SK-N-SH (cell line): ENCODE measurements at regions not wholly inside any gene's neighbourhood (a gene's known extent, or its start where the extent isn't known, plus 50 kb on each side); places are given as distances from the start of the nearest gene placed in this dataset.

Experiments
- CTCF ChIA-PET: fragments of 300-600, 350-600 bp; formaldehyde crosslinking; extraction: SDS; loops from one replicate; lab custom pipeline; 2021; lab: Yijun Ruan, JAX
- POLR2A ChIA-PET: fragments of 350-600 bp; sonication (Branson Sonifier 250); formaldehyde crosslinking; extraction: SDS; loops from one replicate; lab custom pipeline; 2020; ENCODE audit warnings: antibody characterized with exemption, inconsistent platforms; lab: Yijun Ruan, JAX
- DNase-seq: peaks from one replicate; pipeline ENCODE4 v3.0.0; 2012
- H2AFZ ChIP-seq: fragments of 200-600 bp; sonication (generic); 2 replicates; pipeline ENCODE4 v1.8.1; 2016; ENCODE audit warnings: antibody characterized with exemption, mild to moderate bottlenecking, low read depth
- H3F3A ChIP-seq: fragments of 200-600 bp; sonication (generic); replicated peaks from 2 replicates; pipeline ENCODE3; 2016; ENCODE audit warnings: antibody characterized with exemption, mild to moderate bottlenecking; ENCODE audit not compliant: insufficient read depth
- H3K27ac ChIP-seq, 2 experiments: fragments of 200-500 bp in 1 of 2; fragments of 200-600 bp in 1 of 2; sonication (Bioruptor generic) in 1 of 2; sonication (generic), shearing (Covaris generic) in 1 of 2; 2 replicates each; pipeline versions ENCODE4 v1.5.1 to v1.6.1; 2014 to 2016; ENCODE audit warnings: low read depth in 2 of 2, inconsistent platforms in 1 of 2, low read length in 1 of 2, mild to moderate bottlenecking in 1 of 2, mixed read lengths in 1 of 2
- H3K27me3 ChIP-seq: fragments of 200-600 bp; sonication (generic), shearing (Covaris generic); 2 replicates; pipeline ENCODE4 v1.6.1; 2016; ENCODE audit warnings: mixed run types; ENCODE audit not compliant: insufficient read depth
- H3K36me3 ChIP-seq, 2 experiments: fragments of 200-500 bp in 1 of 2; fragments of 200-600 bp in 1 of 2; sonication (Bioruptor generic) in 1 of 2; sonication (generic) in 1 of 2; replicated peaks in 1 of 2; 2 replicates each; pipeline versions ENCODE3 to v1.5.1; 2014 to 2016; ENCODE audit warnings: low read length in 1 of 2, mild to moderate bottlenecking in 1 of 2; ENCODE audit not compliant: insufficient read depth in 2 of 2, control insufficient read depth in 1 of 2
- H3K4me1 ChIP-seq, 2 experiments: fragments of 200-500 bp in 1 of 2; fragments of 200-600 bp in 1 of 2; sonication (Bioruptor generic) in 1 of 2; sonication (generic), shearing (Covaris generic) in 1 of 2; 2 replicates each; pipeline versions ENCODE4 v1.5.1 to v1.6.1; 2014 to 2016; ENCODE audit warnings: low read depth in 1 of 2, low read length in 1 of 2, mixed run types in 1 of 2; ENCODE audit not compliant: insufficient read depth in 2 of 2, control insufficient read depth in 1 of 2
- H3K4me2 ChIP-seq: fragments of 200-600 bp; sonication (generic), shearing (Covaris generic); 2 replicates; pipeline ENCODE4 v1.6.1; 2017; ENCODE audit warnings: mixed run types
- H3K4me3 ChIP-seq, 2 experiments: fragments of 200-500 bp in 1 of 2; fragments of 200-600 bp in 1 of 2; sonication (Bioruptor generic) in 1 of 2; sonication (generic), shearing (Covaris generic) in 1 of 2; 2 replicates each; pipeline versions ENCODE4 v1.5.1 to v1.8.1; 2014 to 2016; ENCODE audit warnings: low read depth in 2 of 2, inconsistent platforms in 1 of 2, low read length in 1 of 2, mild to moderate bottlenecking in 1 of 2, mixed read lengths in 1 of 2, moderate library complexity in 1 of 2
- H3K79me2 ChIP-seq: fragments of 200-600 bp; sonication (generic); 2 replicates; pipeline ENCODE4 v1.8.1; 2017; ENCODE audit warnings: mild to moderate bottlenecking; ENCODE audit not compliant: insufficient read depth
- H3K9ac ChIP-seq: fragments of 200-600 bp; sonication (generic); 2 replicates; pipeline ENCODE4 v1.6.1; 2017; ENCODE audit warnings: mixed run types
- H3K9me2 ChIP-seq: fragments of 200-600 bp; sonication (generic); 2 replicates; pipeline ENCODE4 v1.6.1; 2017; ENCODE audit warnings: mixed run types
- H3K9me3 ChIP-seq: fragments of 200-600 bp; sonication (generic); 2 replicates; pipeline ENCODE4 v1.6.1; 2017; ENCODE audit warnings: mixed run types, mild to moderate bottlenecking, moderate library complexity
- H4K20me1 ChIP-seq: fragments of 200-600 bp; sonication (generic); 2 replicates; pipeline ENCODE4 v1.6.1; 2017; ENCODE audit warnings: mild to moderate bottlenecking, mixed run types; ENCODE audit not compliant: insufficient read depth
- FOXM1 ChIP-seq: IDR thresholded peaks from 2 replicates; pipeline ENCODE4 v1.4.0; 2012; ENCODE audit warnings: low read depth, mild to moderate bottlenecking
- GATA2 ChIP-seq: sonication (generic); formaldehyde crosslinking; IDR thresholded peaks from 2 replicates; pipeline ENCODE4 v1.5.0; 2020; ENCODE audit warnings: mild to moderate bottlenecking, missing genetic modification reagents
- RFX5 ChIP-seq: IDR thresholded peaks from 2 replicates; pipeline ENCODE4 v1.6.1; 2012; ENCODE audit warnings: mild to moderate bottlenecking, improper control_type of control experiment, low read length
- SIN3A ChIP-seq: IDR thresholded peaks from 2 replicates; pipeline ENCODE4 v1.6.1; 2012; ENCODE audit warnings: low read depth, mild to moderate bottlenecking, low read length, moderate library complexity, borderline replicate concordance
- SMC3 ChIP-seq: IDR thresholded peaks from 2 replicates; pipeline ENCODE4 v1.6.1; 2012; ENCODE audit warnings: low read depth, low read length, improper control_type of control experiment
- YY1 ChIP-seq: IDR thresholded peaks from 2 replicates; pipeline ENCODE4 v1.4.0; 2012; ENCODE audit warnings: low read depth, mild to moderate bottlenecking
- WGBS: methylation state at CpG from one replicate; pipeline ENCODE4 v1.1.6; 2017; ENCODE audit warnings: low lambda C conversion rate; 5-methylcytosine and 5-hydroxymethylcytosine counted together
- TF ChIP-seq, protein P1 (sequence below): fragments of 150-350 bp; IDR thresholded peaks from 2 replicates; pipeline ENCODE4 v1.6.1; 2016; ENCODE audit warnings: mild to moderate bottlenecking, low read depth, low read length
- TF ChIP-seq, protein P2 (sequence below): IDR thresholded peaks from 2 replicates; pipeline ENCODE4 v1.4.0; 2012; ENCODE audit warnings: low read depth, borderline replicate concordance
- TF ChIP-seq, protein P3 (sequence below): IDR thresholded peaks from 2 replicates; pipeline ENCODE4 v1.4.0; 2012; ENCODE audit warnings: low read depth, borderline replicate concordance

DNA sequence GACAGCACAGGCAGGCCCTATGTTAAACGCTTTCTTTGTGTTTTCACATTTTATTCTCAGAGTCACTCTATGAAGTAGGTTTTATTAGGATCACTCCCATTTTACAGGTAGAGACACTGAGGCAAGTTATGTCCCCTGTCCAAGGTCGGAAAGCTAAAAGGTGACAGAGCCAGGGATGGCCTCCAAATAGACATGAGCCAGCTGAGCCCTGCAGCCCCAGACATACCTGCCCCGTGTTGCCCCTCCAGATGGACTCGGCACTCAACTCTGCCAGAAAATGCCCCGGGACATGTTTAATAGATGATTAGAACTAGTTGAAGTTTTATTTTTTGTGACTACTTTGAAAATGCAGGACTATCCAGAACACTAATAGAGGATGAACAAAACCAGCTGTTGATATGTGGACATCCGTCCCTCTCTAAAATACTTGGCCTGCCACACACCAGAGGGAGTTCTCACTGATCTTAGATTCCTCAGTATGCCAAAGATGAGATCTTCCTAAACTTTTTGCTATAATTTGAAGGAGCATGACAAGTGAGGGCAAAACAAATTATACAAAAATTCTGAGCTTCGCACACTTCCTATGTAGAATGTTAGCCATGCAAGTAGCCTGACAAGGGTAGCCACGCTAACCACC, 258.6 kb upstream of the ADAMTS16 start:
- no peak for DNase-seq
- Histone ChIP-seq H3K4me2 (no peak overlapping the region), H3K27me3 (no peaks in the 10 kb centered on the region), H2AFZ (no peak overlapping the region), H3K79me2 (no peaks in the 10 kb centered on the region), H3K9ac (no peak overlapping the region), H3K4me1 (no peaks in the 10 kb centered on the region; a peak in 1 of 4 replicates), H3F3A (no peaks in the 10 kb centered on the region), H3K36me3 (no peaks in the 10 kb centered on the region), H3K27ac (no peak overlapping the region), H3K4me3 (no peak overlapping the region), H3K9me3 (no peaks in the 10 kb centered on the region), H3K9me2 (no peaks in the 10 kb centered on the region), H4K20me1 (no peaks in the 10 kb centered on the region)
- TF ChIP-seq, protein P1, sequence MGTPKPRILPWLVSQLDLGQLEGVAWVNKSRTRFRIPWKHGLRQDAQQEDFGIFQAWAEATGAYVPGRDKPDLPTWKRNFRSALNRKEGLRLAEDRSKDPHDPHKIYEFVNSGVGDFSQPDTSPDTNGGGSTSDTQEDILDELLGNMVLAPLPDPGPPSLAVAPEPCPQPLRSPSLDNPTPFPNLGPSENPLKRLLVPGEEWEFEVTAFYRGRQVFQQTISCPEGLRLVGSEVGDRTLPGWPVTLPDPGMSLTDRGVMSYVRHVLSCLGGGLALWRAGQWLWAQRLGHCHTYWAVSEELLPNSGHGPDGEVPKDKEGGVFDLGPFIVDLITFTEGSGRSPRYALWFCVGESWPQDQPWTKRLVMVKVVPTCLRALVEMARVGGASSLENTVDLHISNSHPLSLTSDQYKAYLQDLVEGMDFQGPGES: no peak
- ChIA-PET POLR2A (no interaction called here), CTCF (interaction anchor here (1.0 to 9.5 kb wide), 7 partner anchors 13 to 538 kb away, joined by 3 to 105 read pairs (median 11); partner anchors contain the start of gene ICE1)
- WGBS: 46% methylated on average over 8 of the region's 8 CpGs

DNA sequence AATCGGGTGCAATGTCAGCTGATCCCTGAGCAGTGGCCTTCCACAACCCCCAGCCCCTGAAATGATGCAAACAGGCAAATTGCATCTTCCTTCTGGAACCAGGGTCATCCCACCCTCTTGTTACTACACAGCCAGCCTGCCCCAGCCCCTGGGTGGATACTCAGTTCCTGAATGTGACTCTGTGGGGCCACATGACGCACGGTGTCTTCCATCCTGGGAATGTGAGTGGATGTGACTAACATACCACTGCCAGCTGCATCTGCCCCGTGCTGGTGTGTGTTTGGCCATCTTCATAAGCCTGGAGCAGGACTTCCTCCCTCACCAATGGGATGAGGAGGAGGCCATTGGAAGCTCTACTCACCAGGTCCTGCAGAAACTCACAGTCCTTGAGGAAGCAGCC, 257.9 kb upstream of the ADAMTS16 start:
- WGBS: 74% methylated on average over 4 of the region's 4 CpGs
- POLR2A ChIA-PET: no interaction called here

More for the DNA sequence above, 257.9 kb upstream of the ADAMTS16 start:
- DNase-seq: no peak
- no peaks in the 10 kb centered on the region for H4K20me1 ChIP-seq
- H3K27me3 ChIP-seq: no peaks in the 10 kb centered on the region
- no peaks in the 10 kb centered on the region for H3F3A ChIP-seq
- CTCF ChIA-PET: interaction anchor here (5.7 to 9.5 kb wide), 2 partner anchors 60 to 537 kb away, joined by 71 to 105 read pairs; partner anchors contain the start of gene ICE1
- H3K9me2 ChIP-seq: no peaks in the 10 kb centered on the region
- no peaks in the 10 kb centered on the region for H3K9me3 ChIP-seq
- no peaks in the 10 kb centered on the region for H3K36me3 ChIP-seq
- H3K27ac ChIP-seq: no peak overlapping the region
- H3K4me2 ChIP-seq: no peak overlapping the region
- no peak overlapping the region for H3K4me3 ChIP-seq
- no peak for TF ChIP-seq FOXM1
- TF ChIP-seq SMC3: no peak
- no peak for TF ChIP-seq YY1
- no peak for TF ChIP-seq SIN3A
- TF ChIP-seq, protein P2, sequence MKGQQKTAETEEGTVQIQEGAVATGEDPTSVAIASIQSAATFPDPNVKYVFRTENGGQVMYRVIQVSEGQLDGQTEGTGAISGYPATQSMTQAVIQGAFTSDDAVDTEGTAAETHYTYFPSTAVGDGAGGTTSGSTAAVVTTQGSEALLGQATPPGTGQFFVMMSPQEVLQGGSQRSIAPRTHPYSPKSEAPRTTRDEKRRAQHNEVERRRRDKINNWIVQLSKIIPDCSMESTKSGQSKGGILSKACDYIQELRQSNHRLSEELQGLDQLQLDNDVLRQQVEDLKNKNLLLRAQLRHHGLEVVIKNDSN: no peak
- TF ChIP-seq, protein P3, sequence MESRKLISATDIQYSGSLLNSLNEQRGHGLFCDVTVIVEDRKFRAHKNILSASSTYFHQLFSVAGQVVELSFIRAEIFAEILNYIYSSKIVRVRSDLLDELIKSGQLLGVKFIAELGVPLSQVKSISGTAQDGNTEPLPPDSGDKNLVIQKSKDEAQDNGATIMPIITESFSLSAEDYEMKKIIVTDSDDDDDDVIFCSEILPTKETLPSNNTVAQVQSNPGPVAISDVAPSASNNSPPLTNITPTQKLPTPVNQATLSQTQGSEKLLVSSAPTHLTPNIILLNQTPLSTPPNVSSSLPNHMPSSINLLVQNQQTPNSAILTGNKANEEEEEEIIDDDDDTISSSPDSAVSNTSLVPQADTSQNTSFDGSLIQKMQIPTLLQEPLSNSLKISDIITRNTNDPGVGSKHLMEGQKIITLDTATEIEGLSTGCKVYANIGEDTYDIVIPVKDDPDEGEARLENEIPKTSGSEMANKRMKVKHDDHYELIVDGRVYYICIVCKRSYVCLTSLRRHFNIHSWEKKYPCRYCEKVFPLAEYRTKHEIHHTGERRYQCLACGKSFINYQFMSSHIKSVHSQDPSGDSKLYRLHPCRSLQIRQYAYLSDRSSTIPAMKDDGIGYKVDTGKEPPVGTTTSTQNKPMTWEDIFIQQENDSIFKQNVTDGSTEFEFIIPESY: no peak
- TF ChIP-seq RFX5: no peak
- TF ChIP-seq GATA2 (CRISPR knock-in tag): no peak
- no peaks in the 10 kb centered on the region for H3K79me2 ChIP-seq
- H3K4me1 ChIP-seq: no peaks in the 10 kb centered on the region; a peak in 1 of 4 replicates
- H3K9ac ChIP-seq: no peak overlapping the region
- H2AFZ ChIP-seq: no peak overlapping the region
